Activated CD8-positive, alpha-beta T cell treated with anti-CD3 and anti-CD28 coated beads for 36 hours (primary cell): ENCODE measurements at regions not wholly inside any gene's neighbourhood (a gene's known extent, or its start where the extent isn't known, plus 50 kb on each side); places are given as distances from the start of the nearest gene placed in this dataset.

Source experiments
- ATAC-seq: fragments of 200-7000 bp; cut with Tn5 transposase; one replicate; pipeline ENCODE4 v1.10.0; 2021; ENCODE audit warnings: mild to moderate bottlenecking, moderate library complexity
- CTCF ChIA-PET: fragments of 350-600 bp; sonication (Branson Sonifier 250); formaldehyde crosslinking; loops from one replicate; lab custom pipeline; 2021; ENCODE audit warnings: antibody characterized with exemption; lab: Charles Lee
- POLR2A ChIA-PET: fragments of 350-600 bp; sonication (Branson Sonifier 250); formaldehyde crosslinking; loops from one replicate; lab custom pipeline; 2021; ENCODE audit warnings: antibody characterized with exemption; lab: Charles Lee
- DNase-seq: peaks from one replicate; pipeline ENCODE4 v3.0.0-alpha.2; 2020
- H3K27ac Mint-ChIP-seq: one replicate; pipeline ENCODE4 v1.8.0; 2021; ENCODE audit warnings: mild to moderate bottlenecking, mixed read lengths
- H3K27me3 Mint-ChIP-seq: one replicate; pipeline ENCODE4 v1.8.0; 2021; ENCODE audit warnings: mixed read lengths
- H3K36me3 Mint-ChIP-seq: one replicate; pipeline ENCODE4 v1.8.0; 2021; ENCODE audit warnings: low read depth, mixed read lengths
- H3K4me1 Mint-ChIP-seq: one replicate; pipeline ENCODE4 v1.8.0; 2021; ENCODE audit warnings: low read depth, mixed read lengths
- H3K4me3 Mint-ChIP-seq: one replicate; pipeline ENCODE4 v1.8.0; 2021; ENCODE audit warnings: mild to moderate bottlenecking, moderate library complexity, mixed read lengths
- H3K9me3 Mint-ChIP-seq: one replicate; pipeline ENCODE4 v1.8.0; 2021; ENCODE audit warnings: mixed read lengths
- intact Hi-C: fragments of 100-400 bp; cut with micrococcal nuclease; formaldehyde crosslinking; loops from one replicate; pipeline ENCODE4 v1.10.0; 2022
- TF ChIP-seq, protein P1 (sequence below): fragments of 200-600 bp; IDR thresholded peaks from one replicate; pipeline ENCODE4 v1.8.0; 2022; ENCODE audit warnings: antibody characterized with exemption, mild to moderate bottlenecking

DNA sequence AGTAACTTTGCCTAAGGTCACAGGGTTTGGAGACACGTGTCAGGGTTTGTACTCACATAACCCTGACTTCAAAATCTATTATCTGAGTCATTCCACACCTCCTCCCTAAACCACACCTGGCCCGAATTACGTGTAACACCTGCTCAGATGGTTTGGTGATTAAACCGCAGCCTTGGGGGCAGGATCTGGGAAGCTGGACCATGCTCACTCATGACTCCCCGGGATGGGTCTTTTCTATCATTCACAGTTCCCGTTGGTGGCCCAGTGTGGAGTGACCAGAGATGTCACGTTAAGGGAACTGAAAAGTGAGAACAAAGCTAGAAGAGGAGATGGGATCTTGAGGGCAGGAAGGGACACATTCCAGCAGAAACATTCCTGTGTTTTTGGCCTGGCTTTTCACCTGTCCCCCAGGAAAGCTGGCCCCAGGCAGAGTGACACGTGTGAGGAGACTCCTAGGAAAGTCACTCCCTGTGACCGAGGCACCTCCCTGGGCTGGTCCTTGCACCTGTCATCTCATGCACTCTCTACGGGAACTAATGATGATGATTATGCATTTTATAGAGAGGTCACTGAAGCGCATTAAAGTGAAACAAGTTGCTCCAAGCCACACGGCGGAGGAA, 75.4 kb upstream of the POMGNT2 start:
- ATAC-seq, result peak; percentile 67
- H3K9me3 Mint-ChIP-seq, result peaks cover 3% of the 10 kb centered on the region
- intact Hi-C loops, result no loop called here
- no peaks in the 10 kb centered on the region for H3K27me3 Mint-ChIP-seq
- H3K4me3 Mint-ChIP-seq, result peak overlapping the region; percentile 10
- POLR2A ChIA-PET, result no interaction called here
- no peaks in the 10 kb centered on the region for H3K36me3 Mint-ChIP-seq
- peak; percentile 78 for DNase-seq
- peaks cover 41% of the 10 kb centered on the region for H3K4me1 Mint-ChIP-seq
- CTCF ChIA-PET, result interaction anchor here (1.2 to 1.5 kb wide), 3 partner anchors 8 to 19 kb away, joined by 3 to 4 read pairs (median 3); no protein-coding TSS in a partner anchor
- TF ChIP-seq, protein P1, sequence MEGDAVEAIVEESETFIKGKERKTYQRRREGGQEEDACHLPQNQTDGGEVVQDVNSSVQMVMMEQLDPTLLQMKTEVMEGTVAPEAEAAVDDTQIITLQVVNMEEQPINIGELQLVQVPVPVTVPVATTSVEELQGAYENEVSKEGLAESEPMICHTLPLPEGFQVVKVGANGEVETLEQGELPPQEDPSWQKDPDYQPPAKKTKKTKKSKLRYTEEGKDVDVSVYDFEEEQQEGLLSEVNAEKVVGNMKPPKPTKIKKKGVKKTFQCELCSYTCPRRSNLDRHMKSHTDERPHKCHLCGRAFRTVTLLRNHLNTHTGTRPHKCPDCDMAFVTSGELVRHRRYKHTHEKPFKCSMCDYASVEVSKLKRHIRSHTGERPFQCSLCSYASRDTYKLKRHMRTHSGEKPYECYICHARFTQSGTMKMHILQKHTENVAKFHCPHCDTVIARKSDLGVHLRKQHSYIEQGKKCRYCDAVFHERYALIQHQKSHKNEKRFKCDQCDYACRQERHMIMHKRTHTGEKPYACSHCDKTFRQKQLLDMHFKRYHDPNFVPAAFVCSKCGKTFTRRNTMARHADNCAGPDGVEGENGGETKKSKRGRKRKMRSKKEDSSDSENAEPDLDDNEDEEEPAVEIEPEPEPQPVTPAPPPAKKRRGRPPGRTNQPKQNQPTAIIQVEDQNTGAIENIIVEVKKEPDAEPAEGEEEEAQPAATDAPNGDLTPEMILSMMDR, result no peak
- peak overlapping the region; percentile 88 for H3K27ac Mint-ChIP-seq

GRCh38 chr3:43180694-43181093, 74.8 kb upstream of the POMGNT2 start:
- TF ChIP-seq, protein P1, result no peak
- CTCF ChIA-PET, result interaction anchor here (1.1 to 1.5 kb wide), 4 partner anchors 8 to 322 kb away, joined by 3 to 4 read pairs (median 3); no protein-coding TSS in a partner anchor
- peaks cover 41% of the 10 kb centered on the region for H3K4me1 Mint-ChIP-seq
- H3K4me3 Mint-ChIP-seq, result peak overlapping the region; percentile 10
- peaks cover 3% of the 10 kb centered on the region for H3K9me3 Mint-ChIP-seq
- H3K27me3 Mint-ChIP-seq, result no peaks in the 10 kb centered on the region
- peak overlapping the region; percentile 88 for H3K27ac Mint-ChIP-seq
- POLR2A ChIA-PET, result interaction anchor here (1.2 to 1.3 kb wide), 2 partner anchors 14 to 21 kb away, joined by 4 read pairs; no protein-coding TSS in a partner anchor
- DNase-seq (no peak), ATAC-seq (peak; percentile 25)
- intact Hi-C loops, result no loop called here
- no peaks in the 10 kb centered on the region for H3K36me3 Mint-ChIP-seq

DNA sequence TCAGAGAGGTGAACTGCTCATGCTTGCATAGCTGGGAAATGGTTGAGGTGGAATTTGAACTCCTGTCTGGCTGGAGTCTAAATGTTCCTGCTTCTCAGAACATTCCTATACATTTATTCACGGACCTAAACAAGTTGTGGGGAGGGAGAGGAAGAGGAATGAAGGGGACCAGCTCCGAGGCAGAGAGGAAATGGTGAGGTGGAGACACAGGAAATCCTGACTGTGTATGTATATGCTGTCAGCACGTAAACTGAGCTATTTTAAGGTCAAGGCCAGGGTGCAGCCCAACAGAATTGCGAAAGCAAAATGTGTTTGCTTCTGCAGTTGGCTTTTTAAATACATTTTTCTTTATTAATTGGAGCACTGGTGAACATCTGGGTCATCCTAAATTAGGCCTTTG, 74.1 kb upstream of the POMGNT2 start:
- ATAC-seq (peak; percentile 84), DNase-seq (peak; percentile 62)
- H3K36me3 Mint-ChIP-seq, result no peaks in the 10 kb centered on the region
- TF ChIP-seq, protein P1, result no peak
- peaks cover 41% of the 10 kb centered on the region for H3K4me1 Mint-ChIP-seq
- intact Hi-C loops, result no loop called here
- no peaks in the 10 kb centered on the region for H3K27me3 Mint-ChIP-seq
- H3K9me3 Mint-ChIP-seq, result peaks cover 3% of the 10 kb centered on the region
- ChIA-PET CTCF (interaction anchor here (0.8 to 1.6 kb wide), 5 partner anchors 9 to 323 kb away, joined by 3 read pairs; no protein-coding TSS in a partner anchor), POLR2A (interaction anchor here (1.0 to 1.3 kb wide), 4 partner anchors 14 to 199 kb away, joined by 3 to 4 read pairs (median 4); partner anchors contain the start of gene POMGNT2)
- H3K4me3 Mint-ChIP-seq, result peak overlapping the region; percentile 6
- H3K27ac Mint-ChIP-seq, result peak overlapping the region; percentile 88

GRCh38 chr3:43178891-43179366, 73.0 kb upstream of the POMGNT2 start:
- DNase-seq (no peak), ATAC-seq (no peak)
- POLR2A ChIA-PET, result interaction anchor here (1.0 to 1.3 kb wide), 3 partner anchors 16 to 73 kb away, joined by 3 to 4 read pairs (median 3); partner anchors contain the start of gene POMGNT2
- TF ChIP-seq, protein P1, result no peak
- peak overlapping the region; percentile 88 for H3K27ac Mint-ChIP-seq
- CTCF ChIA-PET, result interaction anchor here (1.3 to 1.6 kb wide), 2 partner anchors 18 to 169 kb away, joined by 3 read pairs; no protein-coding TSS in a partner anchor
- no peak overlapping the region for H3K4me3 Mint-ChIP-seq
- peaks cover 12% of the 10 kb centered on the region for H3K9me3 Mint-ChIP-seq
- intact Hi-C loops, result no loop called here
- H3K36me3 Mint-ChIP-seq, result peaks cover 2% of the 10 kb centered on the region
- peaks cover 41% of the 10 kb centered on the region for H3K4me1 Mint-ChIP-seq
- no peaks in the 10 kb centered on the region for H3K27me3 Mint-ChIP-seq

DNA sequence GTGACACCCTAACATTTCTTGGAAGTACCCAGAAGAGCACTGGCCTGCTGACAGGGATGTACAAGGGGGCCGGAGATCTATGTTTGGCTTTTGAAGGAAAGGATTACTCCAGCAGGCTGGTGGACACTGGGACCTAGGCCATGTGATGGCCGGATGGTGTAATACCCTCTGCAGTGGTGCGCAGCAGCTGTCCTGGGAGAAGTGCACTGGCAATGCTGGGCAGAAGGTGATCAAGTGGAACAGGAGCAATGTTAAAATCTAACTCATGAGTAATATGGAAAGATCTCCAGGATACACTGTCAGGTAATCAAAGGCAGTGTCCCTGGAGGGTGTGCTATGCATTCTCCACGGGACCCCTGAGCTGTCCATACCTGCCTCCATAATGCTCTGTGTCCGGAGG, 71.2 kb upstream of the POMGNT2 start:
- no peak overlapping the region for H3K4me3 Mint-ChIP-seq
- no peak overlapping the region for H3K27ac Mint-ChIP-seq
- intact Hi-C loops, result no loop called here
- TF ChIP-seq, protein P1, result no peak
- H3K27me3 Mint-ChIP-seq, result no peaks in the 10 kb centered on the region
- ChIA-PET CTCF (no interaction called here), POLR2A (no interaction called here)
- peaks cover 21% of the 10 kb centered on the region for H3K9me3 Mint-ChIP-seq
- no peak for DNase-seq
- peaks cover 6% of the 10 kb centered on the region for H3K36me3 Mint-ChIP-seq
- peaks cover 34% of the 10 kb centered on the region for H3K4me1 Mint-ChIP-seq
- ATAC-seq, result no peak
